Transverse colon (tissue), 4 donors: ENCODE measurements at regions not wholly inside any gene's neighbourhood (a gene's known extent, or its start where the extent isn't known, plus 50 kb on each side); places are given as distances from the start of the nearest gene placed in this dataset.

Experiments used
- EP300 ChIP-seq: sonication (generic); formaldehyde crosslinking; IDR thresholded peaks from one replicate; pipeline ENCODE4 v1.6.1; 2017; ENCODE audit warnings: antibody characterized with exemption, low read depth
- POLR2A ChIP-seq: fragments of 450-650 bp; IDR thresholded peaks from one replicate; pipeline ENCODE4 v1.6.1; 2016; ENCODE audit warnings: antibody characterized with exemption, mild to moderate bottlenecking, moderate library complexity
- POLR2AphosphoS5 ChIP-seq, 3 donors: sonication (generic); formaldehyde crosslinking; IDR thresholded peaks; one replicate each; pipeline ENCODE4 v1.6.1; 2016; ENCODE audit warnings: antibody characterized with exemption in 3 of 3
- TF ChIP-seq, protein P1 (sequence below), 5 experiments: fragments of 200-600 bp in 3 of 5; fragments of 450-650 bp in 2 of 5; sonication (generic) in 3 of 5; IDR thresholded peaks; 1 replicate in 2 of 5; 2 replicates in 3 of 5; pipeline ENCODE4 v1.5.1; 2016 to 2017; ENCODE audit warnings: antibody characterized with exemption in 5 of 5, inconsistent platforms in 3 of 5, mild to moderate bottlenecking in 2 of 5, moderate library complexity in 1 of 5

DNA sequence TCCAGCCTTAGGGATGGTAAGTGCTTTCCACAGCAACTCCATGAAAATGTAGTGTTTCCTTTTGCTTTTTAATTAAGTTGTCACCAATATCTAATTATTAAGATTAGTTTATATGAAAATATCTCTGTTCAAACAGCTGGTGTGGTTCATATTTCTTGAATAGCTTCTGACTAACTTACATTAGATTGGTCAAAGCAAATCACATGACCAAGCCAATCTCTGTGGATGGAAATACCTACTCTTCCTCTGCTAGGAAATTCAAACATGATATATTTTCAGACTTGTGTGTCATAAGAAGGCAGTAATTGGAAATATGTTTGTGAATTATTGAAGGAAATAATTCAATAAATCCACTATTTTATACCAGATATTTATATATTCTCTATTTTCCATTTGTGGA is 54.6 kb upstream of the CADM2 start:
- TF ChIP-seq, protein P1, sequence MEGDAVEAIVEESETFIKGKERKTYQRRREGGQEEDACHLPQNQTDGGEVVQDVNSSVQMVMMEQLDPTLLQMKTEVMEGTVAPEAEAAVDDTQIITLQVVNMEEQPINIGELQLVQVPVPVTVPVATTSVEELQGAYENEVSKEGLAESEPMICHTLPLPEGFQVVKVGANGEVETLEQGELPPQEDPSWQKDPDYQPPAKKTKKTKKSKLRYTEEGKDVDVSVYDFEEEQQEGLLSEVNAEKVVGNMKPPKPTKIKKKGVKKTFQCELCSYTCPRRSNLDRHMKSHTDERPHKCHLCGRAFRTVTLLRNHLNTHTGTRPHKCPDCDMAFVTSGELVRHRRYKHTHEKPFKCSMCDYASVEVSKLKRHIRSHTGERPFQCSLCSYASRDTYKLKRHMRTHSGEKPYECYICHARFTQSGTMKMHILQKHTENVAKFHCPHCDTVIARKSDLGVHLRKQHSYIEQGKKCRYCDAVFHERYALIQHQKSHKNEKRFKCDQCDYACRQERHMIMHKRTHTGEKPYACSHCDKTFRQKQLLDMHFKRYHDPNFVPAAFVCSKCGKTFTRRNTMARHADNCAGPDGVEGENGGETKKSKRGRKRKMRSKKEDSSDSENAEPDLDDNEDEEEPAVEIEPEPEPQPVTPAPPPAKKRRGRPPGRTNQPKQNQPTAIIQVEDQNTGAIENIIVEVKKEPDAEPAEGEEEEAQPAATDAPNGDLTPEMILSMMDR (IDR thresholded peaks at IDR 0.05): no peak
- TF ChIP-seq POLR2AphosphoS5 (IDR thresholded peaks at IDR 0.05): no peak
- TF ChIP-seq EP300: no peak
- no peak for TF ChIP-seq POLR2A
